Smooth muscle cell (in vitro differentiated cells): ENCODE measurements at regions not wholly inside any gene's neighbourhood (a gene's known extent, or its start where the extent isn't known, plus 50 kb on each side); places are given as distances from the start of the nearest gene placed in this dataset.

Experiments used
- DNase-seq: peaks from one replicate; lab custom pipeline; 2025; ENCODE audit not compliant: unreplicated experiment; lab: John Stamatoyannopoulos, UW
- H2AFZ ChIP-seq: fragments of 200-600 bp; sonication (generic); 2 replicates; pipeline ENCODE4 v1.6.0; 2016; ENCODE audit warnings: antibody characterized with exemption, low read depth, mild to moderate bottlenecking
- H3F3A ChIP-seq: fragments of 200-600 bp; sonication (generic); 2 replicates; pipeline ENCODE4 v1.6.0; 2017; ENCODE audit warnings: antibody characterized with exemption, low read depth
- H3K27ac ChIP-seq: fragments of 200-600 bp; sonication (generic); 2 replicates; pipeline ENCODE4 v1.5.1; 2016; ENCODE audit warnings: low read depth, mild to moderate bottlenecking
- H3K27me3 ChIP-seq: fragments of 200-600 bp; sonication (generic); 2 replicates; pipeline ENCODE4 v1.6.1; 2016; ENCODE audit warnings: low read depth, mild to moderate bottlenecking
- H3K36me3 ChIP-seq: fragments of 200-600 bp; sonication (generic); 2 replicates; pipeline ENCODE4 v1.5.1; 2016; ENCODE audit warnings: low read depth
- H3K4me1 ChIP-seq: fragments of 200-600 bp; sonication (generic); 2 replicates; pipeline ENCODE4 v1.5.1; 2016; ENCODE audit warnings: low read depth
- H3K4me2 ChIP-seq: fragments of 200-600 bp; sonication (generic); 2 replicates; pipeline ENCODE4 v1.6.0; 2016; ENCODE audit warnings: mild to moderate bottlenecking
- H3K4me3 ChIP-seq: fragments of 200-600 bp; sonication (generic); 2 replicates; pipeline ENCODE4 v1.5.1; 2016; ENCODE audit warnings: mild to moderate bottlenecking
- H3K79me2 ChIP-seq: fragments of 200-600 bp; sonication (generic); 2 replicates; pipeline ENCODE4 v1.6.0; 2016; ENCODE audit warnings: low read depth, mild to moderate bottlenecking
- H3K9ac ChIP-seq: fragments of 200-600 bp; sonication (generic); 2 replicates; pipeline ENCODE4 v1.6.0; 2016; ENCODE audit warnings: low read depth
- H3K9me3 ChIP-seq: fragments of 200-600 bp; sonication (generic); replicated peaks from 2 replicates; pipeline ENCODE4 v1.5.1; 2016; ENCODE audit warnings: low read depth
- H4K20me1 ChIP-seq: fragments of 200-600 bp; sonication (generic); 2 replicates; pipeline ENCODE4 v1.6.0; 2016; ENCODE audit warnings: low read depth
- WGBS: methylation state at CpG from one replicate; pipeline ENCODE4 v1.1.7; 2016; ENCODE audit warnings: low lambda C conversion rate; 5-methylcytosine and 5-hydroxymethylcytosine counted together
- TF ChIP-seq, protein P1 (sequence below): fragments of 200-600 bp; sonication (generic); IDR thresholded peaks from 2 replicates; pipeline ENCODE4 v1.5.1; 2017; ENCODE audit warnings: borderline replicate concordance, mild to moderate bottlenecking, antibody characterized with exemption; ENCODE audit not compliant: insufficient read depth, poor library complexity, severe bottlenecking

DNA sequence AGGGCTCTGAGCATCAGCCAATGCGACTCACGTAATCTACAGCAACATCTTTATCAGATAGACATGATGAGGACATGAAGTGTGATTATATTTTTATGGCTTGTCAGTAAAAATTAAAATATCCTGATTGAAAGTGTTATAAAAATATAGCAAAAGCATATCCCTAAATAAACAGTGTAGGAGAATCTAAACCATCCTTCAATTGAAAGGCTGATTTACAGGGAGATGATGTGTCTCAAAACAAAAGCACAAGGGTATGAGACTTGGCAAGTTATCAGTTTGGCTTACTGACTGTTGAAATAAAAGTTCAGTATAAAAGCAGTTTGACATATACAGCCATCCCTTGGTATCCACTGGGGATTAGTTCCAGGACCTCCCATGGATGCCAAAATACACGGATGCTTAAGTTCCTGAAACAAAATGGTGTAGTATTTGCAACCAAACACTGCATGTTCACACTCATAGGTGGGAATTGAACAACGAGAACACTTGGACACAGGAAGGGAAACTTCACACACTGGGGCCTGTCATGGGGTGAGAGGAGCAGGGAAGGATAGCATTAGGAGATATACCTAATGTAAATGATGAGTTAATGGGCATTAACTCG is 149.9 kb upstream of the MAP1B start:
- Histone ChIP-seq H3K9ac (no peak overlapping the region), H3K36me3 (no peaks in the 10 kb centered on the region), H3K4me1 (peaks cover 5% of the 10 kb centered on the region), H4K20me1 (no peaks in the 10 kb centered on the region), H3K4me3 (no peak overlapping the region), H3K79me2 (no peaks in the 10 kb centered on the region), H3K27me3 (no peaks in the 10 kb centered on the region), H3K4me2 (no peak overlapping the region), H2AFZ (no peak overlapping the region), H3K27ac (no peak overlapping the region), H3F3A (no peaks in the 10 kb centered on the region), H3K9me3 (no peaks in the 10 kb centered on the region)
- TF ChIP-seq, protein P1, sequence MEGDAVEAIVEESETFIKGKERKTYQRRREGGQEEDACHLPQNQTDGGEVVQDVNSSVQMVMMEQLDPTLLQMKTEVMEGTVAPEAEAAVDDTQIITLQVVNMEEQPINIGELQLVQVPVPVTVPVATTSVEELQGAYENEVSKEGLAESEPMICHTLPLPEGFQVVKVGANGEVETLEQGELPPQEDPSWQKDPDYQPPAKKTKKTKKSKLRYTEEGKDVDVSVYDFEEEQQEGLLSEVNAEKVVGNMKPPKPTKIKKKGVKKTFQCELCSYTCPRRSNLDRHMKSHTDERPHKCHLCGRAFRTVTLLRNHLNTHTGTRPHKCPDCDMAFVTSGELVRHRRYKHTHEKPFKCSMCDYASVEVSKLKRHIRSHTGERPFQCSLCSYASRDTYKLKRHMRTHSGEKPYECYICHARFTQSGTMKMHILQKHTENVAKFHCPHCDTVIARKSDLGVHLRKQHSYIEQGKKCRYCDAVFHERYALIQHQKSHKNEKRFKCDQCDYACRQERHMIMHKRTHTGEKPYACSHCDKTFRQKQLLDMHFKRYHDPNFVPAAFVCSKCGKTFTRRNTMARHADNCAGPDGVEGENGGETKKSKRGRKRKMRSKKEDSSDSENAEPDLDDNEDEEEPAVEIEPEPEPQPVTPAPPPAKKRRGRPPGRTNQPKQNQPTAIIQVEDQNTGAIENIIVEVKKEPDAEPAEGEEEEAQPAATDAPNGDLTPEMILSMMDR: no peak
- DNase-seq: no peak
- WGBS: 60% methylated on average over 5 of the region's 5 CpGs

DNA sequence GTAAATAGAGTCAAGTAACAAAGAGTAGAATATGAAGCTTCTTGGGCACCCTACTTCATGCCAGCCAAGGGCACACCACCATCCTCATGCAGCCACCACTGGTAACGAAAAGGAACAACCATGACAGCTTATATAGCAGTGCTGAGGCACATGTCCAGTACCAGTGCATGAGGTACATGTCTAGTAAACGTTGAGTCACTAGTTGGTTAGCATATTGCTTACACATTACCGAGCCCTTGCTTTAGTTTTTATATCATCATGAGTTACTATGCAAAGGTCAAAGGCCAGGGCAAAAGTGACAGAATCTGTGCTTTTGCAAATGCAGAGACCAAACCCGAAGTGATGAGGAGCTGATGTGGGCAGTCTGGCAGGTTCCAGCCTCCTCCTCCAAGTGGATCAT is 147.1 kb upstream of the MAP1B start:
- no peak overlapping the region for H3K9ac ChIP-seq
- 90% methylated on average over 4 of the region's 4 CpGs for WGBS
- H3K27ac ChIP-seq: no peak overlapping the region
- no peaks in the 10 kb centered on the region for H3K36me3 ChIP-seq
- no peak for DNase-seq
- TF ChIP-seq, protein P1: no peak
- no peaks in the 10 kb centered on the region for H3K79me2 ChIP-seq
- no peaks in the 10 kb centered on the region for H3K27me3 ChIP-seq
- no peaks in the 10 kb centered on the region for H4K20me1 ChIP-seq
- H3K4me1 ChIP-seq: peaks cover 5% of the 10 kb centered on the region
- no peaks in the 10 kb centered on the region for H3F3A ChIP-seq
- H3K4me3 ChIP-seq: no peak overlapping the region
- H3K4me2 ChIP-seq: no peak overlapping the region
- no peaks in the 10 kb centered on the region for H3K9me3 ChIP-seq
- H2AFZ ChIP-seq: no peak overlapping the region

DNA sequence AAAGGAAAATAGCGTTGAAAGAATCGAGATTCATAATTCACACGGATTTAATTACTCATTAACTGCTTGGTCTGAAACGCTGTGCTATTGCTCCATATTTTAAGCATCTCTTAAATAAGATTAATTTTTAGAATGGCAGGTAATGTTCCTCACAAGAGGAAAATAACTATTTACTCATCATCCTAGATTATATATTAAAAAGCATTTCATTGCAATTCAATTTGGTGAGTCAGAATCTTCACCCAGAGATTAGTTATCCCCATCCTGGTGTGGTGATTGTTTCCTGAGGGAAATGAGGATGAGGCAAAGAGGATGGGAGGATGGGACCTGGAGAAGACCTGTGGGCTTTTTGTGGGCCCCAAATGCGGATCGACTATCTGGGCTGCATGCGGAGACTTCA is 145.5 kb upstream of the MAP1B start:
- Histone ChIP-seq H3F3A (no peaks in the 10 kb centered on the region), H3K27ac (no peak overlapping the region), H2AFZ (no peak overlapping the region), H3K4me3 (no peak overlapping the region), H3K36me3 (no peaks in the 10 kb centered on the region), H3K9ac (no peak overlapping the region), H3K9me3 (no peaks in the 10 kb centered on the region), H3K4me1 (peaks cover under 1% of the 10 kb centered on the region), H3K27me3 (no peaks in the 10 kb centered on the region), H4K20me1 (no peaks in the 10 kb centered on the region), H3K4me2 (no peak overlapping the region), H3K79me2 (no peaks in the 10 kb centered on the region)
- no peak for DNase-seq
- WGBS: 93% methylated on average over 7 of the region's 7 CpGs
- TF ChIP-seq, protein P1: no peak

DNA sequence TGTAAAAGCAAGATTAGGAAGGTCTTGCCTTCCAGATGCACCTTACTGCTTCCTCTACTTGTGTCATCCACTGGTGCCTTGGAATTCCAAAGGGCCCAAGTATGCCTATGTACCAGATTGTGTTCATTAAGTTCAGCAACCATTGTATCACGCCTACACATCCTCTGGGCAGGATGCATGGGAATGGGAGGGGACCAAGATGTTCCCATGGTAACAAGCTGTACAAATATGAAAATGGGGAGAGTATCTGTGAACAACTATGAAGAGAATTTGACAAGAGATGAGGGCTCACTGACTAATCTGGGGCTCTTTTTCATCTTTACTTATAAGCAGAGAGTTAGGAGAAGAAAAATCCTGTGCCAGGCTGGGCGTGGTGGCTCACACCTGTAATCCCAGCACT is 137.8 kb upstream of the MAP1B start:
- Histone ChIP-seq H3K79me2 (no peaks in the 10 kb centered on the region), H3K27ac (no peak overlapping the region), H3K36me3 (no peaks in the 10 kb centered on the region), H3F3A (no peaks in the 10 kb centered on the region), H3K27me3 (no peaks in the 10 kb centered on the region), H4K20me1 (no peaks in the 10 kb centered on the region), H3K9ac (no peak overlapping the region), H3K4me1 (no peaks in the 10 kb centered on the region), H3K4me2 (no peak overlapping the region), H3K4me3 (no peak overlapping the region), H2AFZ (no peak overlapping the region), H3K9me3 (no peaks in the 10 kb centered on the region)
- TF ChIP-seq, protein P1: no peak
- no peak for DNase-seq
- 93% methylated on average over 2 of the region's 2 CpGs for WGBS
